Effector memory CD4-positive, alpha-beta T cell (primary cell): ENCODE measurements at regions not wholly inside any gene's neighbourhood (a gene's known extent, or its start where the extent isn't known, plus 50 kb on each side); places are given as distances from the start of the nearest gene placed in this dataset.

Experiments used
- DNase-seq, 3 donors: peaks; one replicate each; pipeline ENCODE4 v3.0.0-alpha.2; 2020
- H3K27ac ChIP-seq: 2 replicates; pipeline ENCODE4 v1.7.0; 2013; ENCODE audit warnings: mild to moderate bottlenecking, low read length, moderate library complexity; ENCODE audit not compliant: insufficient read depth, poor library complexity, severe bottlenecking
- H3K27me3 ChIP-seq: replicated peaks from 2 replicates; pipeline ENCODE4 v1.7.0; 2013; ENCODE audit warnings: mild to moderate bottlenecking, low read length; ENCODE audit not compliant: insufficient read depth, control insufficient read depth, poor library complexity, severe bottlenecking
- H3K36me3 ChIP-seq: 2 replicates; pipeline ENCODE4 v1.7.0; 2013; ENCODE audit warnings: mild to moderate bottlenecking, low read length, moderate library complexity; ENCODE audit not compliant: control insufficient read depth, insufficient read depth
- H3K4me1 ChIP-seq: 2 replicates; pipeline ENCODE4 v1.7.0; 2013; ENCODE audit warnings: low read length, mild to moderate bottlenecking; ENCODE audit not compliant: control insufficient read depth, insufficient read depth, poor library complexity, severe bottlenecking
- H3K4me3 ChIP-seq: 2 replicates; pipeline ENCODE4 v1.7.0; 2013; ENCODE audit warnings: low read length, low read depth, mild to moderate bottlenecking; ENCODE audit not compliant: insufficient read depth, poor library complexity, severe bottlenecking
- H3K9me3 ChIP-seq: 2 replicates; pipeline ENCODE4 v1.7.0; 2013; ENCODE audit warnings: mild to moderate bottlenecking, low read length, moderate library complexity; ENCODE audit not compliant: control insufficient read depth

DNA sequence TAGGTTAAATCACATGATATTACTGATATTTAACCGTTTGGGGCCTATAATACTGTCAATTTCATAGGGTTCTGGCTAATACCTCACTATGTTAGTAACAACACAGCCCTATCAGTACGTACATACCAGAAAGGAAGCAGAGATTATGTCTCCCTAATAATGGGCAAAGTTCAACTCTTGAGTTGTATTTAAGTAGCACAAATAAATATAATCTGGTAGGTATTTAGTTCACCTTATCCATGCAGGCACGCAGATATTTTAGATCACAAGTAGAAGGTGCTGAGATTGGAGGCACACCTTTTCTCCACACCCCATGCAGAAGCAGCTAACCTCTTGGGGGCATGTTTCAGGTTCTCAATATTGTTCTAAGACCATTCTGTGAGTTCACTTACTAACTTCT lies 118.9 kb downstream of the IRS1 start:
- H3K4me3 ChIP-seq = no peak overlapping the region
- no peaks in the 10 kb centered on the region for H3K9me3 ChIP-seq
- no peak overlapping the region for H3K27ac ChIP-seq
- H3K36me3 ChIP-seq = no peaks in the 10 kb centered on the region
- no peaks in the 10 kb centered on the region for H3K4me1 ChIP-seq
- H3K27me3 ChIP-seq = no peaks in the 10 kb centered on the region
- DNase-seq = no peak

DNA sequence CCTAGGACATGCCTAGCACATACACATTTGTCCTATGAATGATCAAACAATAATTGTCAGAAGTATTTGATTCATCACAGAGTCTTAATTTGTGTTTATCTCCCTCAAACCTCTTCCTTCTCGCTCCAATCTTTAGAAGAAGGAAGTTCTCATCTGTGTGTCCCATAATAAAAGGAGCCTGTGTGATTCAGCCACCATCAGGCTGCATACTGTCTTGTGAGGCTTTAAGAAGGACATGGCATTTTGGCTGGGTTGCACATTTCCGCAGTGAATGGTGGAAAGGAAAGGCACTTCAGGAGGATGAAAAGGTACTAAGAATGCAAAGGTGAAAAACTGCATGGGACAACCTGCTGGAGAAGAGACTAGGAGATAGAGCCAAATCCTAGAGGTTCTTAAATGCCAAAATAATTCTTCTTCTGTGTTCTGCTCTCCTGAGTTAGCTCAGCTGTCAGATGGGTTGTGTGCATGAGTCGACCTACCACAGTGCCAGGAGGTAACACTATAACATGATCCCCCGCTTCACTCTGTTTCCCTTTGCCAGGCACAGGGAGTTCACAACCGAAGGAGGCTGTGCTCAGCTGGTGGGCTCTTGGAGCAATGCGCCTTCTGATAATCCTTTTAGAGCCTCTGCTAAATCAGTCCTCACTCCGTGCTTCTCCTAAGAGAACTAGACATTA lies 120.1 kb downstream of the IRS1 start:
- H3K9me3 ChIP-seq = no peaks in the 10 kb centered on the region
- H3K4me3 ChIP-seq = no peak overlapping the region
- no peaks in the 10 kb centered on the region for H3K27me3 ChIP-seq
- H3K36me3 ChIP-seq = no peaks in the 10 kb centered on the region
- H3K4me1 ChIP-seq = no peaks in the 10 kb centered on the region
- no peak overlapping the region for H3K27ac ChIP-seq
- no peak for DNase-seq

DNA sequence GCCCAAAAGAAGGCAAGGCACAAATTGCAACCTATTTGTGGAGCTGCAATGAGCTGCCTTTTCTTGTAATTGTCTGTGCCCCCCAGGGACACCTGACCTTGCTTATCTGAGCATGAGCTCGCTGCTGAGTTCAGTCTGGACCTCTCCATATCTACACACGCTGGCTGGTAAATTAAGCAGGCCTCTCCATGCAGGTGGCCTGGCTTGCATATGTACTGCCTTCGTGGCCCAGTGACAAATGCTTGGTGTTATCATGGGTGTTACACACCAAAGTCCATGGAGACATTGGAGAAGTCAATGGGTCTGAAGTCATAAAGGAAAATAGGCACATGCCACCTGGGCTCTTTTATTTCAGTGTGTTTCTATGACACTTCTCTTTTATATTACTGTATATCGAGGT lies 121.2 kb downstream of the IRS1 start:
- Histone ChIP-seq H3K4me3 (no peak overlapping the region), H3K36me3 (no peaks in the 10 kb centered on the region), H3K27ac (no peak overlapping the region), H3K9me3 (no peaks in the 10 kb centered on the region), H3K27me3 (no peaks in the 10 kb centered on the region), H3K4me1 (peaks cover 1% of the 10 kb centered on the region)
- no peak for DNase-seq

DNA sequence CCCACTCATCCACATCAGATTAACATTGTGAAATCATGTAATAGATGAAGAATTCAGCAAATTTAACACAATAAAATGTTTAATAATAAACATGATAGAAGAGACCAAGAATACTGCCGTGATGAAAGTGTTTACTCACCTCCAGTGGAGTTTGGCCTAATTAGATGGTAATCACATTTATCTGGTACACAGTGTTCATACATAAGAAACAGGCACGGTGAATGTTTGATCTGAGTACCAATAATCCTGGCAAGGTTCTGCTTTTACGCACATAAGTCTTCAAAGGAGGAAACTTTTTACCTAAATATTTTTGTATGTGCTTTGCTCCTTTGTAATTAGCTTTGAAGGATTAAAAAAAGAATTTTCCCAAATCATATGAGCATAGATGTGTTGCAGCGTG lies 122.5 kb downstream of the IRS1 start:
- Histone ChIP-seq H3K36me3 (no peaks in the 10 kb centered on the region), H3K4me3 (no peak overlapping the region), H3K4me1 (peaks cover 5% of the 10 kb centered on the region), H3K27me3 (no peaks in the 10 kb centered on the region), H3K27ac (no peak overlapping the region), H3K9me3 (no peaks in the 10 kb centered on the region)
- no peak for DNase-seq

DNA sequence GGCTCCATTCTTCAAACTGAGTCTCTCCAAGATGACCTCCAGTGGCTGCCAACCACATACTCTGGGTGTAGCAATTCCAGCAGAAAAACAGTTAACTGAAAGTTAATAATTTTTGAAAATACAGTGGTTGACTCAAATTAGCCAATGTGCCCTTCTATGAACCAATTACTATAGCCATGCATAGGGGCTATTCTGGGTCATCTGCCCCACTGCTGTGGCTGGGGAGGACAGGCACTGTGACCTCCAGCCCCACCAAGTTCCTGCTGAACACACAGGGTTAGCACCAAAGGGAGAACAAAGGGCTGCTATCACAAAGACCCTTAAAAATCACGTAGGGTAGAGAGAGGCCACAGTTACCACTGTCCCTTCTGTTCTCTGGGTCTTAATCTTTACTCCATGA lies 123.0 kb downstream of the IRS1 start:
- Histone ChIP-seq H3K4me1 (peaks cover 5% of the 10 kb centered on the region), H3K9me3 (no peaks in the 10 kb centered on the region), H3K27me3 (no peaks in the 10 kb centered on the region), H3K27ac (no peak overlapping the region), H3K36me3 (no peaks in the 10 kb centered on the region), H3K4me3 (no peak overlapping the region)
- no peak for DNase-seq

DNA sequence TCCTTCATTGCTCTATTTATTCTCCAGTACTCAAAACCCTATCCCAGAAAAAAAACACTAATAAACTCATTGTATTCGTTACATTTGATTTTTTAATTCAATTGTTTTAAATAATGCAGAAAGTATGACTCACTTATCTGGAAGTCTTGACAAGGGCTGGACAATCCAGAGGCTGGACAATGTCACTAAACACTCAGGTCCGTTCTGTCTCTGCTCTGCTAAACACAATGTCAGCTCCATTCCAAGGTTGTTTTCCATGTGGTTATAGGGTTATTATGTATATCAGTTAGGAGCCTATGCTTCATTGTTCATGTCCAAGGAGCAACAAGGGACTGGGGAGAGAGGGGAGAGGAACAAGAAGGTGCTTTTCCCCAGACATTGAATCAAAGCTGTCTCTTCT lies 125.5 kb downstream of the IRS1 start:
- Histone ChIP-seq H3K36me3 (no peaks in the 10 kb centered on the region), H3K27me3 (no peaks in the 10 kb centered on the region), H3K27ac (no peak overlapping the region), H3K4me3 (no peak overlapping the region), H3K4me1 (peaks cover 5% of the 10 kb centered on the region), H3K9me3 (no peaks in the 10 kb centered on the region)
- DNase-seq = no peak

DNA sequence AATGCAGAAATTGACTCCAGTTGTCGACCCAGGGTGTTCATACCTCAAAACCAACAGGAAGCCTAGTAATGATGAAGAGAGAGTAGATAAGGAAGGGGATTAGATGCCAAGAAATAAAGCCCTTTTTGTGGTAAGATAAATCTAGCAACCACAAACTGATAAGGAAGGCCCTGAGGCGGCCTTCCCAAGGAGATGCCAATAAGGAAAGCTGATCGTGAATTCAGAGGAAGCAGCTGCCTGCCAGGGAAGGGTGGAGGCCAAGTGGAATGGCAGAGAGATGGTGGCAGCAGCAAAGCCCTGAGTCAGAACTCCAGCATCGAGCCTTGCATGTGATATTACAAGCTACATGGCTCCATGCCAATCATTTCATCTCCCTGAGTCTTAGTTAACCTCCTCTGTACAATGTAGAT lies 126.3 kb downstream of the IRS1 start:
- no peaks in the 10 kb centered on the region for H3K9me3 ChIP-seq
- DNase-seq = no peak
- H3K36me3 ChIP-seq = no peaks in the 10 kb centered on the region
- no peaks in the 10 kb centered on the region for H3K27me3 ChIP-seq
- H3K27ac ChIP-seq = no peak overlapping the region
- H3K4me3 ChIP-seq = no peak overlapping the region
- peaks cover 5% of the 10 kb centered on the region for H3K4me1 ChIP-seq

DNA sequence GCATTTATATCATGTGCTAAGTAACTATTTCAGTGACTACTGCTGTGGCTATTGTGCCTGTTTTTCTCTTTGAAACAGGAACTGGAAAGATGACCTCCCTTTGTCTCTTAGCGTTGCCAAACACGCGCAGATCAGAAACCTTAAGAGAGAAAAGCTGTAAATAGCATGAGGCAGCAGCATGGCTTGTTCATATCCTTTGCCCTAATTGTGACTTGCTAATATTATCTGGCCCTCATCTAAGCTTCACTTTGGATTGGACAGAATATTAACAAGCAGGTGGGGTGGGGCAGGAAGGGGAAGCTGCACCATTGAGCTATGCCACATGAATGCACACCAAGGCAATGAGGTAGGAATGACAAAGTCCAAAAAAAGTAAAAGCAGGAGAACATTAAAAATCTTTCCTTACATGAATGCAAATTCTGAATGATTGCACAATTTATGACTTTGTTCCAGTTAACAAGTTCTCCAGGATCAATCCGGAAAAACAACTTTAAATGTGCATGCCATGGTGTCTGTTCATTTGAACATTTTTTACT lies 128.4 kb downstream of the IRS1 start:
- no peaks in the 10 kb centered on the region for H3K36me3 ChIP-seq
- H3K27ac ChIP-seq = no peak overlapping the region
- H3K4me3 ChIP-seq = no peak overlapping the region
- H3K4me1 ChIP-seq = peaks cover 5% of the 10 kb centered on the region
- H3K9me3 ChIP-seq = no peaks in the 10 kb centered on the region
- DNase-seq = no peak
- no peaks in the 10 kb centered on the region for H3K27me3 ChIP-seq

DNA sequence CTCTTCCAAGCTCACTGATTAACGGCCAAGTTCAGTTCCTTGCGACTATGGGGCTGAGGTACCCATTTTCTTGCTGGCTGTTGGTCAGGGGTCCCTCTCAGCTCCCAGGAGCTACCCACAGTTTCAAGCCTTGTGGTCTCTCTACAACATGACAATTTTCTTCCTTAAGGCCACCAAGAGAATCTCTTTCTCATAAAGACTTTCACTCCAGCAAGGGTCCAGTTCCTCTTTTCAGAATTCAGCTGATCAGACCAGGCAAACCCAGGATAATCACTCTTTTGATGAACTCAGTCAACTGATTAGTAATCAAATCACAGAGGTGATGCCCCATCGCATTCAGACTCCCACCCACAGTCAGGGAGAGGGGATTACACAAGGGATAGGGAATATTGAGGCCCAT lies 129.7 kb downstream of the IRS1 start:
- Histone ChIP-seq H3K27ac (no peak overlapping the region), H3K4me1 (peaks cover 5% of the 10 kb centered on the region), H3K4me3 (no peak overlapping the region), H3K36me3 (no peaks in the 10 kb centered on the region), H3K27me3 (no peaks in the 10 kb centered on the region), H3K9me3 (no peaks in the 10 kb centered on the region)
- DNase-seq = no peak

DNA sequence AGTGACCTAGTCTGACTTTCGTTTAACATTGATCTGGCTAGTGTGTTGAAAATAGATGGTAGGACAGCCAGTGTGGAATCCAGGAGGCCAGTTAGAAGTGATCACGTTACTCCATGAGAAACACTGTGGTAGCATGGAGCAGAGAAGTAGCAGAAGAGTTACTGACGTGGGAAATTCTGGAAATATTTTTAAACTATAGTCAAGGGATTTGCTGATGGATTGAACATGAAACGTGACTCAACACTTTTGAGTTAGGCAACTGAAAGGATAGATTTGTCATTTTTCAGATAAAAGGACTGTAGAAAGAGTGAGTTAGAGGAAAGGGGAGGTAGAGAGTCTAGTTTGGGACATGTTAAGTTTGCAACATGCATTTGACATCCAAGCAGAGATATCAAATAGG lies 130.4 kb downstream of the IRS1 start:
- Histone ChIP-seq H3K9me3 (no peaks in the 10 kb centered on the region), H3K27me3 (no peaks in the 10 kb centered on the region), H3K4me3 (no peak overlapping the region), H3K36me3 (no peaks in the 10 kb centered on the region), H3K27ac (no peak overlapping the region), H3K4me1 (peaks cover 5% of the 10 kb centered on the region)
- no peak for DNase-seq
